ENCODE measurements at regions not wholly inside any gene's neighbourhood (a gene's known extent, or its start where the extent isn't known, plus 50 kb on each side); places are given as distances from the start of the nearest gene placed in this dataset.

GRCh38 chr18:64809801-64810200 lies 660.9 kb upstream of the LINC00305 start (continued):
- no peak for TF ChIP-seq ZNF615 (CRISPR knock-in tag; IDR thresholded peaks at IDR 0.05; ENCODE audit: borderline replicate concordance)
- no peak for TF ChIP-seq ZNF768 (CRISPR knock-in tag; IDR thresholded peaks at IDR 0.05)
- no peak for TF ChIP-seq ZNF180 (CRISPR knock-in tag; IDR thresholded peaks at IDR 0.05; ENCODE audit: borderline replicate concordance, low read depth)
- no peak for TF ChIP-seq MXI1 (IDR thresholded peaks at IDR 0.05; ENCODE audit: borderline replicate concordance, low read depth, low read length)
- no peak for TF ChIP-seq ZNF264 (CRISPR knock-in tag; IDR thresholded peaks at IDR 0.05)

GRCh38 chr18:64807560-64807959 lies 658.7 kb upstream of the LINC00305 start:
- H3K4me1 ChIP-seq (ENCODE audit: insufficient read depth, low read length): no peaks in the 10 kb centered on the region
- no peaks in the 10 kb centered on the region for H3K36me3 ChIP-seq (replicated peaks in 1 of 2; ENCODE audit: control insufficient read depth in 1 of 2, insufficient read depth in 2 of 2, low read length in 2 of 2)
- no peaks in the 10 kb centered on the region for H3K9me3 ChIP-seq (ENCODE audit: low read length)
- H3K4me2 ChIP-seq (ENCODE audit: low read depth, low read length): no peak overlapping the region
- in situ Hi-C loops (cut with HindIII; ENCODE audit: extremely low pct_ligation_motif_present, low pct_unique_long_range_greater_than_20kb): no loop called here
- BruUV-seq (replicated peaks): no TSS peak
- H3K4me3 ChIP-seq (replicated peaks in 1 of 3; ENCODE audit: insufficient read depth in 1 of 3, low read depth in 2 of 3, low read length in 3 of 3): no peak overlapping the region
- no peak for TF ChIP-seq ZNF260 (CRISPR knock-in tag; IDR thresholded peaks at IDR 0.05; ENCODE audit: borderline replicate concordance, low read depth)
- TF ChIP-seq ZKSCAN1 (IDR thresholded peaks at IDR 0.05; ENCODE audit: low read length): no peak
- TF ChIP-seq GTF3A (CRISPR knock-in tag; conservative IDR thresholded peaks at IDR 0.05): no peak
- TF ChIP-seq ZNF737 (CRISPR knock-in tag; IDR thresholded peaks at IDR 0.05; ENCODE audit: borderline replicate concordance): no peak
- no peak for TF ChIP-seq PAXIP1 (CRISPR knock-in tag; conservative IDR thresholded peaks at IDR 0.05)
- no peak for TF ChIP-seq ATF6 (CRISPR knock-in tag; conservative IDR thresholded peaks at IDR 0.05)
- TF ChIP-seq ZFP82 (CRISPR knock-in tag; IDR thresholded peaks at IDR 0.05; ENCODE audit: borderline replicate concordance): no peak
- TF ChIP-seq ZNF546 (CRISPR knock-in tag; conservative IDR thresholded peaks at IDR 0.05): no peak
- no peak for TF ChIP-seq RNF2 (conservative IDR thresholded peaks at IDR 0.05; ENCODE audit: low read depth)
- no peak for TF ChIP-seq ATF5 (CRISPR knock-in tag; IDR thresholded peaks at IDR 0.05; ENCODE audit: low read depth)
- no peak for TF ChIP-seq CEBPG (CRISPR knock-in tag; IDR thresholded peaks at IDR 0.05)
- TF ChIP-seq ZBTB25 (CRISPR knock-in tag; IDR thresholded peaks at IDR 0.05): no peak
- no peak for TF ChIP-seq NR2F6 (IDR thresholded peaks at IDR 0.05)
- TF ChIP-seq NR2F6 (CRISPR knock-in tag; IDR thresholded peaks at IDR 0.05): no peak
- no peak for TF ChIP-seq ZIK1 (CRISPR knock-in tag; IDR thresholded peaks at IDR 0.05; ENCODE audit: borderline replicate concordance, low read depth)
- no peak overlapping the region for H2AFZ ChIP-seq (ENCODE audit: low read length)
- DNase-seq (ENCODE audit: low spot score): no peak
- H3K27me3 ChIP-seq (ENCODE audit: control insufficient read depth in 1 of 2, insufficient read depth in 2 of 2, low read length in 2 of 2): no peaks in the 10 kb centered on the region
- H4K20me1 ChIP-seq (ENCODE audit: insufficient read depth, low read length): no peaks in the 10 kb centered on the region
- intact Hi-C loops (cut with micrococcal nuclease; ENCODE audit: unreplicated experiment): no loop called here
- 16% methylated on average over 5 of the region's 5 CpGs for WGBS (ENCODE audit: low lambda C conversion rate)
- ChIA-PET CTCF (ENCODE audit: low intra/inter-chr PET ratio, low total read pairs) (no interaction called here), POLR2A (no interaction called here)
- no peak for ATAC-seq
- no peak overlapping the region for H3K27ac ChIP-seq (ENCODE audit: extremely low read length, insufficient read depth, low read length)
- FAIRE-seq: no peak
- no peak overlapping the region for H3K9ac ChIP-seq (ENCODE audit: insufficient read depth, low read depth, low read length)
- H3K79me2 ChIP-seq (ENCODE audit: insufficient read depth, low read length): no peaks in the 10 kb centered on the region
